ENCODE measurements at regions not wholly inside any gene's neighbourhood (a gene's known extent, or its start where the extent isn't known, plus 50 kb on each side); places are given as distances from the start of the nearest gene placed in this dataset.

DNA sequence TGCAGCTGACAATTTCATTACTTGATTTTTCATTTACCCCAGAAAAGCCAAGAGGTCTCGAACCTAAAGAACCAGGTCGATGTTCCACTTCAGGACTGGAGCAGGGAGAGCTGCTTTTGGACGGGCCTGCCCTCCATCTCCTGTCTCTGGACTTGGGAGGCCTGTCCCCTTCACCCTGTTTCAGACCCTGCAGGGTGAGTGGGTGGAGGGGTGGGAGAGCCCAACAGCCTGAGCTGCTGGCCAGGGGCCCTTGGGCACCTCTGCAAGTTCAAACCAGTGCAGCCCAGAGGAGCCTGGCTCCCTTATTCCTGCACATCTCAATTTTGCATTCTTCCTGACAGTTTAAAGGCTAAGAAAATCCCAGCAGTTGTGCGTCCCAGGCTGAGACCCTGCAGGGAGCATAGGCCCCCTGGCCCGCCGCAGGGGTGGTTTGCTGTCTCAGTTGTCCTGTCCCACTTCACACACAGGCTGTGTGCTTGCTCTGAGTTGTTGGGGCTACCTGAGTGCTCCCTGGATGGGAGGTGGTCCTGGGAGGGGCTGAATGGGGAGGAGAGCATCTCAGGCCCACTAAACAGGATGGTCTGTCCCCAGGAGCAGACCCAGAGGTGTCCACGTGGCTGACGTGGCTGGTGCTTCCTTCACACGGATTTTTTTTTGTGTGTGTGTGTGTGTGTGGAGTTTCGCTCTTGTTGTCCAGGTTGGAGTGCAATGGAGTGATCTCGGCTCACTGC, 443.7 kb downstream of the PTPRU start:
- no peak overlapping the region for H3K4me3 ChIP-seq (ENCODE audit: low read depth, low read length)
- TF ChIP-seq, protein P1, sequence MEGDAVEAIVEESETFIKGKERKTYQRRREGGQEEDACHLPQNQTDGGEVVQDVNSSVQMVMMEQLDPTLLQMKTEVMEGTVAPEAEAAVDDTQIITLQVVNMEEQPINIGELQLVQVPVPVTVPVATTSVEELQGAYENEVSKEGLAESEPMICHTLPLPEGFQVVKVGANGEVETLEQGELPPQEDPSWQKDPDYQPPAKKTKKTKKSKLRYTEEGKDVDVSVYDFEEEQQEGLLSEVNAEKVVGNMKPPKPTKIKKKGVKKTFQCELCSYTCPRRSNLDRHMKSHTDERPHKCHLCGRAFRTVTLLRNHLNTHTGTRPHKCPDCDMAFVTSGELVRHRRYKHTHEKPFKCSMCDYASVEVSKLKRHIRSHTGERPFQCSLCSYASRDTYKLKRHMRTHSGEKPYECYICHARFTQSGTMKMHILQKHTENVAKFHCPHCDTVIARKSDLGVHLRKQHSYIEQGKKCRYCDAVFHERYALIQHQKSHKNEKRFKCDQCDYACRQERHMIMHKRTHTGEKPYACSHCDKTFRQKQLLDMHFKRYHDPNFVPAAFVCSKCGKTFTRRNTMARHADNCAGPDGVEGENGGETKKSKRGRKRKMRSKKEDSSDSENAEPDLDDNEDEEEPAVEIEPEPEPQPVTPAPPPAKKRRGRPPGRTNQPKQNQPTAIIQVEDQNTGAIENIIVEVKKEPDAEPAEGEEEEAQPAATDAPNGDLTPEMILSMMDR (IDR thresholded peaks at IDR 0.05; ENCODE audit: low read depth, low read length), result no peak

GRCh38 chr1:29679316-29679715, 443.0 kb downstream of the PTPRU start:
- H3K4me3 ChIP-seq (ENCODE audit: low read depth, low read length), result no peak overlapping the region
- TF ChIP-seq, protein P1 (IDR thresholded peaks at IDR 0.05; ENCODE audit: low read depth, low read length), result no peak

GRCh38 chr1:29677028-29678024, 441.0 kb downstream of the PTPRU start:
- TF ChIP-seq, protein P1 (IDR thresholded peaks at IDR 0.05; ENCODE audit: low read depth, low read length), result no peak
- H3K4me3 ChIP-seq (ENCODE audit: low read depth, low read length), result no peak overlapping the region

- TF ChIP-seq, protein P1 (IDR thresholded peaks at IDR 0.05; ENCODE audit: low read depth, low read length), result no peak
- no peak overlapping the region for H3K4me3 ChIP-seq (ENCODE audit: low read depth, low read length)
These were observed 440.2 kb downstream of the PTPRU start for GRCh38 chr1:29676496-29676895.

- TF ChIP-seq, protein P1 (IDR thresholded peaks at IDR 0.05; ENCODE audit: low read depth, low read length), result no peak
- no peak overlapping the region for H3K4me3 ChIP-seq (ENCODE audit: low read depth, low read length)
These were observed 439.4 kb downstream of the PTPRU start for GRCh38 chr1:29675481-29676263.

- TF ChIP-seq, protein P1 (IDR thresholded peaks at IDR 0.05; ENCODE audit: low read depth, low read length), result no peak
These were observed 438.5 kb downstream of the PTPRU start for GRCh38 chr1:29674627-29675326.

More at GRCh38 chr1:29674627-29675326, 438.5 kb downstream of the PTPRU start:
- no peak overlapping the region for H3K4me3 ChIP-seq (ENCODE audit: low read depth, low read length)

Measured in WI38 (cell line).